GM10266 (cell line): ENCODE measurements at regions not wholly inside any gene's neighbourhood (a gene's known extent, or its start where the extent isn't known, plus 50 kb on each side); places are given as distances from the start of the nearest gene placed in this dataset.
"Not testable (repeated sequence)": the region's sequence is repeated elsewhere in the genome, so short reads cannot be mapped to it uniquely, and the experiment has no call there.

Source experiments
- DNase-seq: peaks from one replicate; pipeline ENCODE4 v3.0.0; 2012; ENCODE audit errors: extremely low spot score
- TF ChIP-seq, protein P1 (sequence below): IDR thresholded peaks from 2 replicates; pipeline ENCODE4 v1.5.1; 2012; ENCODE audit warnings: mild to moderate bottlenecking, low read depth; ENCODE audit not compliant: control insufficient read depth, insufficient read depth; ENCODE audit errors: missing control alignments

DNA sequence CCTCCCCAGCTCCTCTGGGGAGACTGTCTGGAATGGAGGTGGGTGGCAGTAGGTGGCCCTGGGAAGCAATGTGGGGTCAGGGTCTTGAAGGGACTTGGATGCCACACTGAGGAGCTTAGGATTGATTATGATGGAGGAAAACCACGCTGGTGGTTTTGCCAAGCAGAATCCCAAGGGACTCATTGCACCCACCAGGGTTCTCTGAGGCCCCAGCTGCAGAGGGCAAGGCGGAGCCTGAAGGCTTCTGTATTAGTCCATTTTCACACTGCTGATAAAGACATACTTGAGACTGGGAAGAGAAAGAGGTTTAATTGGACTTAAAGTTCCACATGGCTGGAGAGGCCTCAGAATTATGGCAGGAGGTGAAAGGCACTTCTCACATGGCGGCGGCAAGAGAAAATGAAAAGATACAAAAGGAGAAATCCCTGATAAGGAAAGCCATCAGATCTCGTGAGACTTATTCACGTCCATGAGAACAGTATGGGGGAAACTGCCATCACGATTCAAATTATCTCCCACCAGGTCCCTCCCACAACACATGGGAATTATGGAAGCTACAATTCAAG lies 87.2 kb upstream of the YWHAQ start:
- TF ChIP-seq, protein P1, sequence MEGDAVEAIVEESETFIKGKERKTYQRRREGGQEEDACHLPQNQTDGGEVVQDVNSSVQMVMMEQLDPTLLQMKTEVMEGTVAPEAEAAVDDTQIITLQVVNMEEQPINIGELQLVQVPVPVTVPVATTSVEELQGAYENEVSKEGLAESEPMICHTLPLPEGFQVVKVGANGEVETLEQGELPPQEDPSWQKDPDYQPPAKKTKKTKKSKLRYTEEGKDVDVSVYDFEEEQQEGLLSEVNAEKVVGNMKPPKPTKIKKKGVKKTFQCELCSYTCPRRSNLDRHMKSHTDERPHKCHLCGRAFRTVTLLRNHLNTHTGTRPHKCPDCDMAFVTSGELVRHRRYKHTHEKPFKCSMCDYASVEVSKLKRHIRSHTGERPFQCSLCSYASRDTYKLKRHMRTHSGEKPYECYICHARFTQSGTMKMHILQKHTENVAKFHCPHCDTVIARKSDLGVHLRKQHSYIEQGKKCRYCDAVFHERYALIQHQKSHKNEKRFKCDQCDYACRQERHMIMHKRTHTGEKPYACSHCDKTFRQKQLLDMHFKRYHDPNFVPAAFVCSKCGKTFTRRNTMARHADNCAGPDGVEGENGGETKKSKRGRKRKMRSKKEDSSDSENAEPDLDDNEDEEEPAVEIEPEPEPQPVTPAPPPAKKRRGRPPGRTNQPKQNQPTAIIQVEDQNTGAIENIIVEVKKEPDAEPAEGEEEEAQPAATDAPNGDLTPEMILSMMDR = no peak
- DNase-seq = no peak

DNA sequence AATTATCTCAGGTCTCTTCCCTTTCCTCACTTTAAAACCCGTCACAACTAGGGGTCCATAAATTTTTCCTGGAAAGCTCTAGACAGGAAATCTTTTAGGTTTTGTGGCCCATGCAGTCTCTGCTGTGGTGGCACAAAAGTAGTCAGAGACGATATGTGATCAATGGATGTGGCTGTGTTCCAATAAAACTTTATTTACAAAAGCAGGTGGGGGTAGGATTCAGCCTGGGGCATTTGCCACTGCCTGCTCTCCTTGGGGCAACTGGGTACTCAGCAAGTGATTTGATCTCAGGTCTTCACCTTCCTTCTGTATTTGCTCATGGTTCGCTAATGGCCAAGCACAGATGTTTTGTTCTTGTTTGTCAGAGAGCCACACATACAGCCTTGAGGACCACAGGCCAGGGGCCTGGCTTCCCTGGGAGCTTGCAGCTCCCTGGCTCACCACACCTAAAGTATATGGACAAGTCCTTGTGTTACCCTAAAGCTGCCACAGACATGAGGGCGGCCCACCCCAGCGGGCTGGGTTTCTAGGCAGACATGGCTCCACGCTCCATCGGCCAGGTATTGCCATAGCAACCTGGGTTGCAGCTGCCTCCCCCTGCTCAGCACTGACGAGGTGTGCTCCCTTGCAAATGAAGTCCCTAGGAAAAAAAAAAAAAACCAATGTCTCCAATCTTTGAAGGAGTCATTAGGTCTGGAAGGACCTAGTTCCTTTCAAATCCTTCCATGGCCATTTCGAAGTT lies 89.7 kb upstream of the YWHAQ start:
- TF ChIP-seq, protein P1 = no peak

DNA sequence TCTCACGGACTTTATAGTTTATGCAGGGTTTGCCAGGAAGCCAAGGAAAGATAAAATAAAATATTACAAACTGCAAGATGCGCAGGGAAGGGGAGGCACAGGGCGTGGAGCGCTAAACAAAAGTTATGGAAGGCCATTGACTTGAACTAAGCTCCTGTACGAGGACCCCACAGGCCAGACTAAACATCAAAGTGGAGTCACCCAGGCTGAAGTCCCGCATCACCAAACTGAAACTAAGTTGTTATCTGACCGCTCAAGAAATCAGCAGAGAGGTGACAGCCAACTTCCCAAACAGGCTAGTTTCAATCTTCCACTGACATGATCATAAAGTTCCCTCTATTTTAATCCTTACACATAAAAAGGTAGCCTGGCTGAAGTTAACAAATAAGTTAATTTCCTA lies 90.5 kb upstream of the YWHAQ start:
- no peak for DNase-seq
- TF ChIP-seq, protein P1 = no peak

More for the DNA sequence above, 89.7 kb upstream of the YWHAQ start:
- DNase-seq = no peak

DNA sequence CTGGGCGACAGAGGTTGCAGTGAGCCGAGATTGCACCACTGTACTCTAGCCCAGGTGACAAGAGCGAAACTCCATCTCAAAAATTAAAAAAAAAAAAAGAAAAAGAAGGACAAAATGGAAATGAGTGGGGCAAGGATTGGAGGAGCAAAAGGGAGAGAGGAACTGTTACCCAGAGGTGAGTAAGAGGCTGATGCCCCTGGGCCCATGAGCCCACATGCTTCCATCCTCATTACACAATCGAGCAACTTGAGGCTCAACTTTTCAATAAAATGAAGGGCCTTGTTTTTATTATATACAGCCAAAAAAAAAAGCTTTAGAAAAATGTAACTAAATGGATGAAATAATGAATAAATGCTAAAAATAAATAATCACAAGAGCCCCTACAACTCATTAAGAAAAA lies 91.7 kb upstream of the YWHAQ start:
- DNase-seq = no peak
- TF ChIP-seq, protein P1 = no peak

DNA sequence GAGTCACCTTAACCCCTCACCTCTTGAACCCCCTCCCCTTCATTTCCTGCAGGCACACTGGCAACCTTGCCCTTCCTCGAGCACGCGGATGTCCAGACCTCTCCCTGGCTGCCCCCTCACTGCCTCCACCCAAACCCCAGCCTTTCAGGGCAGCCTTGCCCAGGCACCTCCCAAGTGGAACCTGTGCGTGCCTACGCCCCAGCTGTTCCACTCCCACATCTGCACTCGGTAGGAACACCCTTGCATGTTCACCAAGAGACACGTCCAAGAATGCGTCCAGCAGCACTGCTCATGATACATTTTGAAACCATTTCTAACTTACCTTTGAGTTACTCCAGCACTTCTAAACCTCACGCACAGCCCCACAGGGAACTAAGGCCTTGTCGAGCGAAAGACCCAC lies 93.8 kb upstream of the YWHAQ start:
- no peak for DNase-seq
- TF ChIP-seq, protein P1 = no peak

DNA sequence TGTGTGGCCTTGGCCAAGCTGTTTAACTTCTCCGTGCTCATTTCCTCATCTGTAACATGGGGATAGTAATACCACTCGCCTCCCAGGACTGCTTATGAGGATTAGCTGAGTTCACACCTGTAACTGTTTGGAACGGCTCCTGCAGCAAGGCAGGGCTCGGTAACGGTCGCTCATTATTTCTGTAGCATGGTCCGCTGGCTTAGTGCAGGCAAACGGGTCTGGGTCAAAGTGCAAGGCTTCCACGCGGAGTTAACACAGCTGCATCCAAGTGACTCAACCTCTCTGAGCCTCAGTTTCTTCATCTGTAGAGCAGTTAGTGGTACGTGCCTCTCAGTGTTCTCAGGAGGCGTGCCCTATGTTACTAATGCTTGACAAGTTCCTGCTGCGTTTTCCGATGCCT lies 94.3 kb upstream of the YWHAQ start:
- TF ChIP-seq, protein P1 = no peak
- no peak for DNase-seq

DNA sequence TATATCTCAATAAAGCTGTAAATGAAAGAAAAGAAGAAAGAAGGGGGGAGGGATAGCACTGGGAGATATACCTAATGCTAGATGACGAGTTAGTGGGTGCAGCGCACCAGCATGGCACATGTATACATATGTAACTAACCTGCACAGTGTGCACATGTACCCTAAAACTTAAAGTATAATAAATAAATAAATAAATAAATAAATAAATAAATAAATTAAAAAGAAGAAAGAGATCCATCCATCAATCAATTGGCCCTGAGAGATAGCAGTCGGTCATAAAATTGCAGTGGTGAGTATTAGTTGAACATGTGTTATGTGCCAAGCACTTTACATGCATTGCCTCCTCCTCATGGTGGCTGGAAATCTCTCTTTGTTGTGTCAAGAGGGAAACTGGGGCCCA lies 95.2 kb upstream of the YWHAQ start:
- DNase-seq = not testable (repeated sequence)

DNA sequence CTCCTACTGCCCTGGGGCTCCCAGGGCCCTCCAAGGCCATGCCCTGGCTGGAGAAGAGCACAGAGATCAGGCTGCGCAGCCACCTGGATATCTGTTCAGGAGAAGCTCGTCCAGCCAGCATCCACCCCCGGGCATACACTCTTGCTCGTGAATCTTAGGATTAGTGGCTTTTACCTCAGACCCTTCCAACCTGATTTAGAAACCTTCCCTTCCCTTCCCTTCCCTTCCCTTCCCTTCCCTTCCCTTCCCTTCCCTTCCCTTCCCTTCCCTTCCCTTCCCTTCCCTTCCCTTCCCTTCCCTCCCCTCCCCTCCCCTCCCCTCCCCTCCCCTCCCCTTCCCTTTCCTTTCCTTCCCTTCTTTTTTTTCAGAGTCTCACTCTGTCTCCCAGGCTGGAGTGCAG lies 99.7 kb upstream of the YWHAQ start:
- DNase-seq = not testable (repeated sequence)
